ENCODE measurements at regions not wholly inside any gene's neighbourhood (a gene's known extent, or its start where the extent isn't known, plus 50 kb on each side); places are given as distances from the start of the nearest gene placed in this dataset.

- Histone ChIP-seq H3K27me3 (no peaks in the 10 kb centered on the region), H3K4me2 (no peak overlapping the region), H3K9me3 (no peaks in the 10 kb centered on the region), H3K4me3 (no peak overlapping the region), H3K36me3 (no peaks in the 10 kb centered on the region), H3K9ac (no peak overlapping the region), H4K20me1 (no peaks in the 10 kb centered on the region), H3K27ac (no peak overlapping the region), H3K4me1 (no peaks in the 10 kb centered on the region)
- TF ChIP-seq Cebpa-rat (IDR thresholded peaks at IDR 0.05): no peak
Measured at GRCh38 chr16:52191531-52192134, 355.3 kb downstream of the TOX3 start.

- H3K27me3 ChIP-seq: no peaks in the 10 kb centered on the region
- H3K4me1 ChIP-seq: no peaks in the 10 kb centered on the region
- H3K9ac ChIP-seq: no peak overlapping the region
- no peaks in the 10 kb centered on the region for H3K9me3 ChIP-seq
- H3K36me3 ChIP-seq: no peaks in the 10 kb centered on the region
- no peak overlapping the region for H3K4me3 ChIP-seq
- H3K4me2 ChIP-seq: no peak overlapping the region
- no peaks in the 10 kb centered on the region for H4K20me1 ChIP-seq
- TF ChIP-seq Cebpa-rat (IDR thresholded peaks at IDR 0.05): no peak
- H3K27ac ChIP-seq: no peak overlapping the region
Measured at GRCh38 chr16:52184336-52184735, 362.6 kb downstream of the TOX3 start.

- H4K20me1 ChIP-seq: no peaks in the 10 kb centered on the region
- H3K36me3 ChIP-seq: no peaks in the 10 kb centered on the region
- H3K4me3 ChIP-seq: no peak overlapping the region
- no peak overlapping the region for H3K27ac ChIP-seq
- H3K27me3 ChIP-seq: no peaks in the 10 kb centered on the region
- no peak overlapping the region for H3K4me2 ChIP-seq
- no peak for TF ChIP-seq Cebpa-rat (IDR thresholded peaks at IDR 0.05)
- no peaks in the 10 kb centered on the region for H3K9me3 ChIP-seq
- no peaks in the 10 kb centered on the region for H3K4me1 ChIP-seq
- no peak overlapping the region for H3K9ac ChIP-seq
Measured at GRCh38 chr16:52182840-52183239, 364.1 kb downstream of the TOX3 start.

GRCh38 chr16:52174168-52174567, 372.8 kb downstream of the TOX3 start:
- H4K20me1 ChIP-seq: no peaks in the 10 kb centered on the region

GRCh38 chr16:52171481-52171880, 375.5 kb downstream of the TOX3 start:
- H3K4me2 ChIP-seq: no peak overlapping the region
- no peak for TF ChIP-seq Cebpa-rat (IDR thresholded peaks at IDR 0.05)
- H3K27me3 ChIP-seq: no peaks in the 10 kb centered on the region
- H3K4me3 ChIP-seq: no peak overlapping the region
- no peaks in the 10 kb centered on the region for H3K4me1 ChIP-seq
- H4K20me1 ChIP-seq: no peaks in the 10 kb centered on the region
- no peaks in the 10 kb centered on the region for H3K36me3 ChIP-seq
- H3K27ac ChIP-seq: no peak overlapping the region
- H3K9ac ChIP-seq: no peak overlapping the region
- no peaks in the 10 kb centered on the region for H3K9me3 ChIP-seq

More at GRCh38 chr16:52174168-52174567, 372.8 kb downstream of the TOX3 start:
- no peaks in the 10 kb centered on the region for H3K27me3 ChIP-seq
- no peak overlapping the region for H3K27ac ChIP-seq
- no peak overlapping the region for H3K9ac ChIP-seq
- TF ChIP-seq Cebpa-rat (IDR thresholded peaks at IDR 0.05): no peak
- no peak overlapping the region for H3K4me3 ChIP-seq
- H3K4me2 ChIP-seq: no peak overlapping the region
- no peaks in the 10 kb centered on the region for H3K4me1 ChIP-seq
- H3K9me3 ChIP-seq: no peaks in the 10 kb centered on the region
- no peaks in the 10 kb centered on the region for H3K36me3 ChIP-seq

- Histone ChIP-seq H3K4me3 (no peak overlapping the region), H3K4me2 (no peak overlapping the region), H3K27ac (no peak overlapping the region), H3K27me3 (no peaks in the 10 kb centered on the region), H3K9me3 (no peaks in the 10 kb centered on the region), H3K36me3 (no peaks in the 10 kb centered on the region), H3K9ac (no peak overlapping the region), H4K20me1 (no peaks in the 10 kb centered on the region), H3K4me1 (no peaks in the 10 kb centered on the region)
- no peak for TF ChIP-seq Cebpa-rat (IDR thresholded peaks at IDR 0.05)
Measured at GRCh38 chr16:52167328-52167727, 379.6 kb downstream of the TOX3 start.

- Histone ChIP-seq H3K4me2 (no peak overlapping the region), H3K4me1 (no peaks in the 10 kb centered on the region), H3K27ac (no peak overlapping the region), H3K9ac (no peak overlapping the region), H3K36me3 (no peaks in the 10 kb centered on the region), H4K20me1 (no peaks in the 10 kb centered on the region), H3K27me3 (no peaks in the 10 kb centered on the region), H3K9me3 (no peaks in the 10 kb centered on the region), H3K4me3 (no peak overlapping the region)
- TF ChIP-seq Cebpa-rat (IDR thresholded peaks at IDR 0.05): no peak
Measured at GRCh38 chr16:52165961-52166360, 381.0 kb downstream of the TOX3 start.

GRCh38 chr16:52149003-52149402, 397.9 kb downstream of the TOX3 start:
- no peaks in the 10 kb centered on the region for H3K36me3 ChIP-seq
- no peak for TF ChIP-seq Cebpa-rat (IDR thresholded peaks at IDR 0.05)
- no peak overlapping the region for H3K27ac ChIP-seq
- no peak overlapping the region for H3K4me3 ChIP-seq
- no peaks in the 10 kb centered on the region for H4K20me1 ChIP-seq
- H3K9me3 ChIP-seq: no peaks in the 10 kb centered on the region
- H3K27me3 ChIP-seq: no peaks in the 10 kb centered on the region
- no peaks in the 10 kb centered on the region for H3K4me1 ChIP-seq
- H3K9ac ChIP-seq: no peak overlapping the region
- H3K4me2 ChIP-seq: no peak overlapping the region

- H3K4me1 ChIP-seq: no peaks in the 10 kb centered on the region
- H4K20me1 ChIP-seq: no peaks in the 10 kb centered on the region
- TF ChIP-seq Cebpa-rat (IDR thresholded peaks at IDR 0.05): no peak
- no peaks in the 10 kb centered on the region for H3K27me3 ChIP-seq
- H3K4me3 ChIP-seq: no peak overlapping the region
- no peaks in the 10 kb centered on the region for H3K36me3 ChIP-seq
- H3K27ac ChIP-seq: no peak overlapping the region
- H3K9me3 ChIP-seq: no peaks in the 10 kb centered on the region
- H3K9ac ChIP-seq: no peak overlapping the region
- H3K4me2 ChIP-seq: no peak overlapping the region
Measured at GRCh38 chr16:52141871-52142270, 405.1 kb downstream of the TOX3 start.

GRCh38 chr16:52128361-52128760, 418.6 kb downstream of the TOX3 start:
- no peak for TF ChIP-seq Cebpa-rat (IDR thresholded peaks at IDR 0.05)
- H3K4me1 ChIP-seq: no peaks in the 10 kb centered on the region
- H3K27me3 ChIP-seq: no peaks in the 10 kb centered on the region
- no peaks in the 10 kb centered on the region for H3K9me3 ChIP-seq
- no peak overlapping the region for H3K27ac ChIP-seq
- no peaks in the 10 kb centered on the region for H4K20me1 ChIP-seq
- H3K4me2 ChIP-seq: no peak overlapping the region
- H3K36me3 ChIP-seq: no peaks in the 10 kb centered on the region
- no peak overlapping the region for H3K4me3 ChIP-seq
- H3K9ac ChIP-seq: no peak overlapping the region

- Histone ChIP-seq H3K4me2 (no peak overlapping the region), H4K20me1 (no peaks in the 10 kb centered on the region), H3K36me3 (no peaks in the 10 kb centered on the region), H3K9ac (no peak overlapping the region), H3K27ac (no peak overlapping the region), H3K4me1 (no peaks in the 10 kb centered on the region), H3K9me3 (peaks cover 3% of the 10 kb centered on the region; the same call in 1 of the 2 replicates), H3K27me3 (no peaks in the 10 kb centered on the region), H3K4me3 (no peak overlapping the region)
- TF ChIP-seq Cebpa-rat (IDR thresholded peaks at IDR 0.05): no peak
Measured at GRCh38 chr16:52123842-52124241, 423.1 kb downstream of the TOX3 start.
